HG02763 (cell line): ENCODE measurements at regions not wholly inside any gene's neighbourhood (a gene's known extent, or its start where the extent isn't known, plus 50 kb on each side); places are given as distances from the start of the nearest gene placed in this dataset.
"Not testable (repeated sequence)": the region's sequence is repeated elsewhere in the genome, so short reads cannot be mapped to it uniquely, and the experiment has no call there.

Source experiments
- ATAC-seq: cut with Tn5 transposase; IDR thresholded peaks from one replicate; pipeline ENCODE4 v1.9.1; 2021; ENCODE audit warnings: mild to moderate bottlenecking, moderate library complexity; ENCODE audit not compliant: unreplicated experiment

DNA sequence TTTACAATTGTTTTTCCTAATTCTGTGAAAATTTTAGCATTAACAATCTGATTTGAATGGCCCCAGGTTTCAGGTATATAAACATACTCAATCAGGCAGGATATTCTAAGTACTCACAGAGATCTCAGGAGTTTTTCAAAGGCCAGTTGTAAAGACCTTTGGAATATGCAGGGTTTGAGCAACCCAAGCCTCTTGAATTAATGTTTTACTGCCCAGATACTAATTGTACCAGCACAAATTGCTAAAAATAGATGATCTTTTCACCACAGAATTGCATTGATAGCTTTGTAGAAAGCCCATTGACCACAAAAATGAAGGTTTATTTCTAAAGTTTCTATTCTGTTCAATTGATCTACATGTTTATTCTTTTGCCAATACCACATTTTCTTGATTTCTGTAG lies 186.5 kb downstream of the OSTF1 start:
- no peak for ATAC-seq

DNA sequence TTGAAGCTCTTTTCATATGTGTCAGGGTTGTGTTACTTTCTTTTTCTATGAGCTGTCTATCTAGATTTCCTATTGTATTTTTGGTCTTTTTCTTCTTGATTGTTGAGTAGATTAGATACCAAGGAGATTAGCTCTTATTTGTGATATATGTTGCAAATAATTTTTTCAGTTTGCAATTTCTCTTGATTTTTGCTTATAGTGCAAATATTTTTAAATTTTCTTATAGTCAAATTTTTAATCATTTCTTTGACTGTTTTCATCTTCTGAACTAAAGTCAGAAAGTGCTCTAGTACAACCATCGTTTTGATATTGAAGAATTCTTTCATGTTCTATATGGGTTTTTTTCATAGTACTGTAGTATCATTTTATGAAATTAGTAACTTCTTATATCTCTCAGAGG lies 193.7 kb downstream of the OSTF1 start:
- ATAC-seq: no peak

DNA sequence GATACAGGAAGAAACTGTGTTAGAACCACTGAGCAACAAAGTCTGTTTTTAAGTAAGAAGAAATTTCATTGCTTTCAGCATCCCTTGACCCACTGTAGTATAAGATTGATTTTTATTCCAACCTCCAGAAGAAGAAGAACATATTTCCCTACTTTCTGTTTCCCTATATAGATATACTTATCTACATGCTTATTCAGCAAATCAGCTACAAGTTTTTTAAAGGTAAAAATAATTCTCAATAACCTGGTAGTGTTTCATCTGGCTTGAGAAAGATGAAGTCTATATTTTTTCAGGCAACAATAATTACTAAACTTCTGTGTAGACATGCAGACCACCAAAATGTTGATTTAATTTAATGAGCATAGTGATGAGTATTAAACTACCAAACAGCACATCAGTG lies 201.0 kb downstream of the OSTF1 start:
- no peak for ATAC-seq

DNA sequence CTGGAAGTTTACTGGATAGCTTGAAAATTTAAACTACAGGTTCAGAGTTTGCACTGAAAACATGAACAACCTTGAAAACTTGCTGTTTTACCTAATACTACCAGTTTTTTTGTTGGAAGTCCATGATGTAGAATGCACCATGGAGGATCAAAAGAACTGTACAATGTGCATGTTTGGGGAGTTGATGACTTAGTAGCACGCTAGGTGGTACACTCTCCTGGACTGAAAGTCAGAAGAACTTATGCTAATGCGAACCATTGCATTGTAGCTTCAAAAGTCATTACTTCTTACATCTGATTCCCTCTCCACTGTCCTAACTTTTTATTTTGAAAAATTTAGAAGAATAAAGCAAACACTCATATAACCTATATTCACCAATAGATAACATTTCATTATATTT lies 211.0 kb downstream of the OSTF1 start:
- no peak for ATAC-seq

DNA sequence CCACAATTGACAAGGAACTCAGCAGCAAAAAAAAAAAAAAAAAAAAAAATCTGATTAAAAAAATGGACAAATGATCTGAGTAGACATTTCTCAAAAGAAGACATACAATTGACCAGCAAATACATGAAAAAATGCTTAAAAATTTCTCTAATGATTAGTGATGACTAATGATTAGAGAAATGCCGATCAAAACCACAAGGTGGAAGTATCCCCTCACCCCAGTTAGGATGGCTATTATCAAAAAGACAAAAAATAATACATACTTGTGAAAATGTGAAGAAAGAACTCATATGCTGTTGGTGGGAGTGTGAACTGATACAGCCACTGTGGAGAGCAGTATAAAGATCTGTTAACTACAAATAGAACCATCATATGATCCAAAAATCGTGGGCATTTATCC lies 245.3 kb downstream of the OSTF1 start:
- no peak for ATAC-seq

DNA sequence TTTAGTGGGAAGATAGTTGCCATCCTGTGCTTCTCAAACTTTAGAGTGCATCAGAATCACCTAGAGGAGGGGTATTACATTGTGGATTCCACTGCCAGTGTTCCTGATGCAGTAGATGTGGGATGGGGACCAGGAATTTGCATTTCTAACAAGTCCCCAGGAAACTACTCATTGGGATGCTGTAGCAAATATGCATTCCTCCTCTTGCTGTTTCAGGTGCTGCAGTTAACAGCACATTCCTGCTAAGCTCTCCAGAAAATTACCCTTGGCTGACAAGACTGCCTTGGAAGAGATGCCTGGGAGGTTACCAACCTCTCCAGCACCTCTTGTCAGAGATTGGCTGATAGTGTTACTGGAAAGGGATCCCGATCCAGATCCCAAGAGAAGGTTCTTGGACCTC lies 270.5 kb downstream of the OSTF1 start:
- no peak for ATAC-seq

DNA sequence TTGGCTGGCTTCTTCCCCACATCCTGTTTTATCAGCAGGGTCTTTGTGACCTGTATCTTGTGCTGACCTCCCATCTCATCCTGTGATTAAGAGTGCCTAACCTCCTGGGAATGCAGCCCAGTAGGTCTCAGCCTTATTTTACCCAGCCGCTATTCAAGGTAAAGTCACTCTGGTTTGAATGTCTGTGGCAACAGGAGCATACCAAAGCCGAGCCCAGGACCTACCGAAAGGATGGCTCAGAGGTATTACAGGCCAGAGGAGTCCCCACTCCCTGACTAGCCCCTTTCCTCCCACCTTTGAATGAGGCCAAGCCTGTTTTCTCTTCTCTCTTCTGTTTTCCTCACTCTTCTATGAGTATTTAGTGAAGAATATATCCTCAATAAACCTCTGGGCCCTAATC lies 271.3 kb downstream of the OSTF1 start:
- ATAC-seq: no peak

DNA sequence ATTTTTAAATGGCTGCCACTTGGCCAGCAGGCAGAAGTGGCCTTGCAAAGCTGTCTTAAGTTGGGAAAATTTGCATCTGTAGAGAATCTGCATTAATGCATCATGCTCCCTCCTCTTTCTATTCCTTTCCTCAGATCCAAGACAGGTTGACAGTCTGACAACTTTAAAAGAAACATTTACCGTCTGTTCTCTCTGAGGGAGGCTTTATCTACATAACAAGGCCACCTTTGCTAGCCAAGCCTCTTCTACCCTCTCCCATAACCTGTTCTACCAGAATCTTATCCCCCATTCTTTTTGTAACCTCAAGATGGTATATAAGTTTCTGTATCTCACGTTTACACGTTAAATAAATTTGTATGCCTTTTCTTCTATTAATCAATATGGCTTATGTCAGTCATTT lies 271.9 kb downstream of the OSTF1 start:
- ATAC-seq: no peak

DNA sequence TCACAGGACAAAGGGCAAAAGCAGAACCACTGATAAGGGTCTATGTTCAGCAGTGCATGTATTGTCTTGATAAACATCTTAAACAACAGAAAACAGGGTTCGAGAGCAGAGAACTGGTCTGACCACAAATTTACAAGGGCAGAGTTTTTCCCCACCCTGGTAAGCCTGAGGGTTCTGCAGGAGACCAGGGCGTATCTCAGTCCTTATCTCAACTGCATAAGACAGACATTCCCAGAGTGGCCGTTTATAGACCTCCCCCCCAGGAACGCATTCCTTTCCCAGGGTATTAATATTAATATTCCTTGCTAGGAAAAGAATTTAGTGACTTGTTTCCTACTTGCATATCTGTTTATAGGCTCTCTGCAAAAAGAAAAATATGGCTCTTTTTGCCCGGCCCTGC lies 274.1 kb downstream of the OSTF1 start:
- ATAC-seq: not testable (repeated sequence)

DNA sequence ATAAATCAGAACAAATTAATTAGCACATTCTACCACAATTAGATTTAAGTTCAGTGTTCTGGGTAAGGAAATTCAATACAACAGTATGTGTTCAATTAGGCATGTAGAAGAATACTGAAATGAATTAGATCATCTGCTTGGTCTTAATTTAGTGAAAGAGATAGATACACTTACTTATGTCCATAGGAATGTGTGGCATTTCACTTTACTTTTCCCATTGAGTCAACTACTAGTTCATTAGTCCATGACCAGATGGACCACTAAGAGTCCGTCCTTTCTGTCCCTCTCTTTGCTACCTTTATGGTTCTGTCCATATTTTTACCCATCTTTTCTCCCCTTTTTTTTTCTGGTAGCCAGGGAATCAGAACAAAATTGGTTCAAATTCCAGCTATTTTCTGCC lies 276.9 kb downstream of the OSTF1 start:
- no peak for ATAC-seq

DNA sequence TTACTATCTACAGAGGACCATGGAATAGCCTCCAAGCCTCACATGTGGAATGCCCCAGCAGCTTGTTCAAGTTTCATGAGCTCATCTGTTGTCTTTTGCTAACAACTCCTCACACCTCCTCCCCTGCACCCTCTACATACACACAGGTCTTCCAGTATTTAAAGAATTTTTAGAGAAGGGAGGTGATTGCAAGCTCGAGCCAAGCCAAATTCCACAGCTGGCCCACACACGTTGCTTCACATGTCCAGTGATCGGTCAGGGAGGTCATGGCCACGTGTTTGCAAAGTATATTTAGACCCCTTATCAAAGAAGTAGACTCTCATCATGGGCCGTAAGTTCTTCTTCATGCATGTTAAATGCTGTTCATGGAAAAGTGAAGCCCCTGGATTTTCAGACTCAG lies 281.7 kb downstream of the OSTF1 start:
- ATAC-seq: no peak

DNA sequence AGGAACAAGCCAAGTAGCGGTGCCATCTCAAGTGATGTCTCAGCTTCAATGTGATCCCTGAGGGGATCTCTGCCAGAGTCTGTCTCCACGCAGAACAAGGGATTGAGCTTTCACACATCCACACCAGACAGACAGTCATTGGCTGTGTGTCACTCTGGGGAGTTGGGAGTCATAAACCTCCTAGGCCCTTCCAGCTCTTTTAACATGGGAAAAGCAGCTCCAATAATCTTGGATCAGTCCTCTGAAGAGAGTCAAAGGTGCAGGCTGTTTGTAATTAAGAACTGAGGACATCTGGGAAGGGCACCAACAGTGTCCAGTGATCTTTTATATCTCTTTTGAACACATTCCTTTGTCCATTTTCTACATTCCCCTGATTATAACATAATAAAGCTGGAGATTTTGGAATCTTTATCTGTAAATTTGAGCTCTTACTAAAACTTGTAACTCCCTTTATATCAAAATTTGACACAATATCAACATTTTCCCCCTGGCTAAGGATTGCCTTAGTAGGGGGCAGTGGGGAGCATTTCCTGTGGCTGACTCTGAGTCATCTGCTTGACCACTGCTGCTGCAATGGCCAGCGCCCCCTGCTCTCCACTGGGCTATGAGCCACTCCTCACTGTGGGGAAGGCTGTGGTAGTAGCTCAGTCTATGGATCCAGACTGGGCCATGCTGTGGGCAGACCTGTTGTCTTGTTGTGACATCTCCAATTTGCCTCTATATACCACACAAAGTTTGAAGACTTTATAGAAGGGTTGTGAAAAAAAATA lies 284.4 kb downstream of the OSTF1 start:
- ATAC-seq: no peak

DNA sequence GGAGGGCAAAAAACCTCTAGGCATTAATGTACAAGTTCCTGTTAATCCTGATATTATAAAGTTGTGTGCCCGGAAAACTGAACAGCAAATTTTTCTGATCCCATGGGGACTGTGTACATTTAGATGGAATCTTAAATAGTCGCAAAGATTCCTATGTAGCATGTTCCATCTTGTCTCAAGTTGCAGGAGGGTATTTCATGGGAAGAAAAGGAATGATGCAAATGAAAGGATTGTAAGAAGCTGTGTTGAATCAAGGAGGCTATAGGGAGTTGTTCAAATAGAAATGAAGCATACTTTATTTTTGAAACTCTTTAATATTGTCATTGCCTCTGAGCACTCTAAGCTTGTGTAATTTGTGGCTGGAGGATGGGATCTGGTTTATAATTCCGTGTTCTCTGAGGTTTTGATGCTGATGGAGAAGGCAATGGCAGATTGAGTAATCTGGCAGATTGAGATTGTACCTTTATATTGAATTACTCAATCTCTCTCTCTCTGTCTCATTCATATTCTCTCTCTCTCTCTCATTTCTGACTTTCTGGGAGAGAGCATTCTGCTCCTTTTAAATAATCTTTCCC lies 288.5 kb downstream of the OSTF1 start:
- ATAC-seq: no peak

DNA sequence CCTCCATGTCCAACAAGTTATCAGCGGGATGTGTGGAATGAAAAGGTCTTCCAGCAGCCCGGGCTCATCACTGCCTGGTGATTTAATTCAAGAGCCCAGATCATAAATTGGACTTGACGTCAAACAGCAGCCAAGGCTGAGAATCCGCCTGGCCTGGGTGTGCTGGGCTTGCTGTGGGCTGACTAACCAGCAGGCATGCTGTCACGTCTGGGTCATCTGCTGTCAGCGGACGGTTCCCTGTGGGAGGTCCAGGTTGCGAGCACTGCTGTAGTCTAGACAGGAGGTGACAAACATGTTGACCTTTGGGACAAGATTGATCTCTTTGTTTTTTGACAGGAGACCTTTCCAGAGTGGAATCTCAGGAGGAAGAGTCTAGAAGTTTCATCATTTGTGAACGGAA lies 289.7 kb downstream of the OSTF1 start:
- ATAC-seq: no peak

DNA sequence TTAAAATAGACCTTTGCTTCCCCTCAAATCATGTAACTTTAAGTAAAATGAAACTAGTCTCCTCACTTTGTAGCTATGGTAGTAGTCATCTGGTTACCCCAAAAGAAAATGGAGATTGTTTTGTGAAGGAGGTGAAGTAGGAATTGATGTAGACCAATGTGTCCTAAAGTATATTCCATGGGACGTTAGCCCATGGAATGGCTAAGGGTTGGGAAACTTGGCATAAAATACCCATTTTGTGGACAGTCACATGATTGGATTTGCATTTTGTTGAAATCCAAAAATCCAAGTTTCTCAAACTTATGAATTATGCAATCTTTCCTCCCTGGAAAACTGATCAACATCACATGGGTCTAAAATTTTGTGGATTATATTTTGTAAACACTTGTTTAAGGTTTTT lies 290.6 kb downstream of the OSTF1 start:
- ATAC-seq: no peak

DNA sequence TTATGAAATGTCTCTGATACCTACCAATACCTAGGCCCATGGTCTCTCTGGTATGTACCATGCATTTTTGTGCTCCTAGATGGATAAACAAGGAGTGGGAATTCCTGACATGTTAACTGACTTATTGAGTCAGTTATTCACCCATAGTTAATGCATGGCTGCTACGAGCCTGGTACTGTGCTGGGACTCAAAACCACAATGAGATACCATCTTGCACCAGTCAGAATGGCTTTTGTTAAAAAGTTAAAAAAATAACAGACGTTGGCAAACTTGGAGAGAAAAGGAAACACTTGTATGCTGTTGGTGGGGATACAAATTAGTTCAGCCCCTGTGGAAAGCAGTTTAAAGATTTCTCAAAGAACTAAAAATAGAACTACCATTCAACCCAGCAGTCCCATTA lies 293.8 kb downstream of the OSTF1 start:
- ATAC-seq: no peak

DNA sequence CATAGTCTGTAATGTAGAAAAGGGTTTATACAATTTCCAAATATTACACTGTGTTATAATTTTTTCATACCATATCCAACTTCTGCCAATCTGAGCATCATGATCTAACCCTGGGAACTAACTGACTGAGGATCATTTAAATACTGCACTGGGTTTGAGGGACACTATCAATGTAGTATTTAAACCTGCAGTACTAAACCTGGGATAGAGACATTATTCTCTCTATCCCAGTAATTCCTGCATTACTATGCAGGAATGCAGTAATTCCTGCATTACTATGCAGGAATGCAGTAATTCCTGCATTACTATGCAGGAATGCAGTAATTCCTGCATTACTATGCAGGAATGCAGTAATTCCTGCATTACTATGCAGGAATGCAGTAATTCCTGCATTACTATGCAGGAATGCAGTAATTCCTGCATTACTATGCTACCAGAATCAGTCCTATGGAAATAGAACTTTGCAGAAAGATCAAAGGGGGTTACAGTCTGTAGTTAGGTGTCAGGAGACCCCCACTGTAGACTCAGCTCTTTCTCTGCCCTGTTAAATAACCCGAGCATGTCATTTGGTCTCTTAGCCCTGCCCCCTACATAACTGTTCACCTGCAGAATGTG lies 295.2 kb downstream of the OSTF1 start:
- ATAC-seq: not testable (repeated sequence)

DNA sequence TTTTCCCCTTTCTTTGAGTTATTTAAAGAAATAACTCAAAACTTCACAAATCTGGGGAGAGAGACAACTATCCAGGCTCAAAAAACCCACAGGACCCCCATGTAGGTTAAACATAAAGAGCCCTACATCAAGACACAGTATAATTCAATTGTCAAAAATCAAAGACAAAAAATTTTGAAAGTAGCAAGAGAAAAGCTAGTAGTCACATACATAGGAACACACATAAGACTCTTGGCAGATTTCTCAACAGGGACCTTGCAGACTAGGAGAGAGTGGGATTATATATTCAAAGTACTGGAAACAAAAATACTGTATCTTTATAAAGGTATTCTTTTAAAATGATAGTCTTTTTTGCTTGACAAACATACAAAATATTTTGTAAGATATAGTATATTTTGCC lies 296.9 kb downstream of the OSTF1 start:
- no peak for ATAC-seq

DNA sequence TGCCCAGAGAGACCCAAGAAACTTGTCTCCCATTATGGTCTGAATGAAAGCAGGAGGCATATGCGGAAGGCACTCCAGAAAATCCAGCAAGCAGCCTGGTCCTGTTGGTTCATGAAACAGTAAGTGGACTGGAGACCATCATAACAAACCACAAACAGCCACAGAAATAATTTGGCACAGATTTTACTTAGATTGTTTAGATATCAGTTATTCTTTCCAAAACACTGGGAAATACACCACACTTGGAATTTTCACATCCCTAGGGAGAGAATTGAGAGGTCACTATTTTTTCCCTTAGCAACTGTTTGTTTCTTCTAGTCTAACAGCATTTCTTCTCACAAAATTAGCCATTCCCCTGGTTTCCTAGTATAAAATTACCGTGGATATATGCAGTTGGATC lies 300.8 kb downstream of the OSTF1 start:
- no peak for ATAC-seq

DNA sequence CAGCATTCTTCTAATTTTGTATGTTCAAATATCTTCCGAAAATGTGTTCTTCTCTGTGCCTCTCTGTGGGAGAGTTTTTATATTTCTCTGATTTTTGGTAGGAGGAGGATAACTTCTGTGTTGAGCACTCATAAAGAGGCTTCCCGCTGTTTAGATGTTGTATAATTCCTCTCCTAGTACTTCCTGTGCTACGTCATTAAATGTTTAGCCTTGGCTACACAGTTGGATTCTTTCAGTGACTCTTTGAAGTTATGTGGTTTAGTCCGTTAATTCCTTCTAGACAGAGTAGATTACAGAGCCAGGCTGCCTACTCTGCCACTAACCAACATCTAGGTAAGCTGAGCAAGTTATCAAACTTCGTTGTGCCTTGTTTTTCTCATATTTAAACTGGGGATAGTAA lies 302.6 kb downstream of the OSTF1 start:
- ATAC-seq: no peak

DNA sequence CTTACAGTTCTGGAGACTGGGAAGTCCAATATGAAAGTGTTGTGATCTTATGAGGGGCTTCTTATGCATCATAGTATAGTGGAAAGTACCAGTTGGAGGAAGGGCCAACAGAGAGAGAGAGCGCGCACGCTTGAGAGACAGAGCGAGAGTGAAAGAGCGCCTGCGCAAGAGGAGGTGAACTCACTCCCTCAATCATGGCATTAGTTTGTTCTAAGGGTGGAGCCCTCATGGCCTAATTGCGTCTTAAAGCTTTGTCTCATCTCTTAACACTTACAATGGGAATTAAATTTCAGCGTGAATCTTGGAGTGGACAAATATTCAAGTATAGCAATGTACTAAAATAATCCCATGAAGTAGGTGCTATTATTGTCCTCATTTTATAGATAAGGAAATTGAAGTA lies 303.2 kb downstream of the OSTF1 start:
- ATAC-seq: no peak

DNA sequence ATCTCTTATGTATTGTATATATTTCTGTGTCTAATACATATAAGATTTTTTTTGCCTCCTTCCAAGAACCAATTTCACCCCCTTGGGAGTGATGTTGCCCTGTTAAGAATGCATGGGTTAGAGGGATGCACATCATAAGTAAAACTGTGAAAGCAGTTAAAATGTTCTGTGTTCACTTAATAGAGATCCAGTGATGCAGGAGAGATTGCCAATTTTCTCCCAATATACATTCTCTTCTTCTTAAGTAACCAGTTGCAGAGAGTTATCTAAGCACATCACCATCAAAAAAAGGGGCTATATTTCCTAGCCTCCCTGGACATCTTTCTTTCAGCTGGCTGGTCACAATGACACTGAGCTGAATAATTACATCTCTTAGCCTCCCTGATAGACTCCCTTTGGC lies 307.0 kb downstream of the OSTF1 start:
- ATAC-seq: no peak

DNA sequence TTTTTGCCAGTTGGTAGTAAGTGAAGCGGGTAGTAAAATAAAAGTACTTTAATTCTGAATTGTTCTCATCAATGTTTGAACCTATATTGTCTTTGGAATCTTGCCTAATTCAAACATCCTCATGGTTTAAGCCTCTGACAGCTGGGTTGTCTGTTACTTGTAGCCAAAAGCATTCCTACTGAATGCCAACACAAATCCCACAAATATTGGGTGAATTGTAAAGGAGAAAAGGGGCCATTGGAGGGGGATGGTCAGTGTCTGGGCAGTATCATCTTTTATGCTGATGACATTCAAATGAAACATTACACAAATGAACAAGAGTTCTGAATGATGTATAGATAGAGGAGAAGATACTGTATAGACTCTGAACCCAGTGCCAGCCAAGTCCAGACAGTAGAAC lies 309.5 kb downstream of the OSTF1 start:
- no peak for ATAC-seq
